Gastrocnemius medialis (tissue), 4 donors: ENCODE measurements at regions not wholly inside any gene's neighbourhood (a gene's known extent, or its start where the extent isn't known, plus 50 kb on each side); places are given as distances from the start of the nearest gene placed in this dataset.

ENCODE experiments used
- CTCF ChIP-seq, 5 experiments: fragments of 450-650 bp in 3 of 5; fragments of 200-600 bp in 2 of 5; sonication (generic) in 2 of 5; IDR thresholded peaks in 4 of 5; conservative IDR thresholded peaks in 1 of 5; 1 replicate in 4 of 5; 2 replicates in 1 of 5; pipeline ENCODE4 v1.5.1; 2016 to 2019; ENCODE audit warnings: antibody characterized with exemption in 5 of 5, mild to moderate bottlenecking in 3 of 5, moderate library complexity in 3 of 5
- POLR2A ChIP-seq, 2 donors: fragments of 450-650 bp; IDR thresholded peaks; one replicate each; pipeline ENCODE4 v1.6.1; 2017; ENCODE audit warnings: antibody characterized with exemption in 2 of 2, mild to moderate bottlenecking in 2 of 2, moderate library complexity in 2 of 2

GRCh38 chr12:66921151-66921550, 242.3 kb upstream of the GRIP1 start:
- TF ChIP-seq POLR2A (IDR thresholded peaks at IDR 0.05) (no peak), CTCF (IDR thresholded peaks at IDR 0.05 in 4 of 5, conservative IDR thresholded peaks at IDR 0.05 in 1 of 5) (no peak)
